K562 (cell line): ENCODE measurements at regions not wholly inside any gene's neighbourhood (a gene's known extent, or its start where the extent isn't known, plus 50 kb on each side); places are given as distances from the start of the nearest gene placed in this dataset.

Experiments used
- NR3C1 ChIP-seq: sonication (generic); formaldehyde crosslinking; IDR thresholded peaks from 2 replicates; pipeline ENCODE4 v1.8.1; 2022; ENCODE audit warnings: missing genetic modification reagents
- TF ChIP-seq, protein P1 (sequence below), 3 experiments: IDR thresholded peaks in 2 of 3; conservative IDR thresholded peaks in 1 of 3; 2 replicates each; pipeline ENCODE4 v1.5.1; 2011 to 2012; ENCODE audit warnings: low read length in 3 of 3, mild to moderate bottlenecking in 3 of 3, control low read depth in 2 of 3, improper control_type of control experiment in 1 of 3, inconsistent platforms in 1 of 3, low read depth in 1 of 3, mixed read lengths in 1 of 3, moderate library complexity in 1 of 3; ENCODE audit not compliant: insufficient read depth in 2 of 3

DNA sequence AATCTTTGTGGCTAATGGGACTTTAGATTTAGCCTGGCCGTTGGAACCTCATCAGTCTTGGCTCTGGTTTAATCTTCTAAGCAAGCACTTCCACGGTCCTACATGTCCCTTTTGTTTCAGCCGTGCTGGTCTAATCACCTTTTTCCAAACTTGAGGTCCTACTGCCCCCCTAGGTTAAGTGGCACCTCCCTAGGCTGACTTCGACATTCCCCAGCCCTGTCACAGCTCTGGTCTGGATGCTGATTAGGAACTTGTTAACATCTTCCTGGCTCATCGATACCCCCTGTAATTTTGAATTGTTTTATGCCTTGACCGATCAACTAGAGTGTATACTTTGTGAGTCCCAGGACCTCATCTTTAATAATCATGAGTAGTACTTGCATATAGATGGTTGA lies 56.6 kb downstream of the OTOR start:
- TF ChIP-seq, protein P1, sequence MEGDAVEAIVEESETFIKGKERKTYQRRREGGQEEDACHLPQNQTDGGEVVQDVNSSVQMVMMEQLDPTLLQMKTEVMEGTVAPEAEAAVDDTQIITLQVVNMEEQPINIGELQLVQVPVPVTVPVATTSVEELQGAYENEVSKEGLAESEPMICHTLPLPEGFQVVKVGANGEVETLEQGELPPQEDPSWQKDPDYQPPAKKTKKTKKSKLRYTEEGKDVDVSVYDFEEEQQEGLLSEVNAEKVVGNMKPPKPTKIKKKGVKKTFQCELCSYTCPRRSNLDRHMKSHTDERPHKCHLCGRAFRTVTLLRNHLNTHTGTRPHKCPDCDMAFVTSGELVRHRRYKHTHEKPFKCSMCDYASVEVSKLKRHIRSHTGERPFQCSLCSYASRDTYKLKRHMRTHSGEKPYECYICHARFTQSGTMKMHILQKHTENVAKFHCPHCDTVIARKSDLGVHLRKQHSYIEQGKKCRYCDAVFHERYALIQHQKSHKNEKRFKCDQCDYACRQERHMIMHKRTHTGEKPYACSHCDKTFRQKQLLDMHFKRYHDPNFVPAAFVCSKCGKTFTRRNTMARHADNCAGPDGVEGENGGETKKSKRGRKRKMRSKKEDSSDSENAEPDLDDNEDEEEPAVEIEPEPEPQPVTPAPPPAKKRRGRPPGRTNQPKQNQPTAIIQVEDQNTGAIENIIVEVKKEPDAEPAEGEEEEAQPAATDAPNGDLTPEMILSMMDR (IDR thresholded peaks at IDR 0.05 in 2 of 3, conservative IDR thresholded peaks at IDR 0.05 in 1 of 3; ENCODE audit: insufficient read depth in 2 of 3, low read depth in 1 of 3, low read length in 3 of 3): no peak
- no peak for TF ChIP-seq NR3C1 (CRISPR knock-in tag)
